Psoas muscle (tissue), 7 donors: ENCODE measurements at regions not wholly inside any gene's neighbourhood (a gene's known extent, or its start where the extent isn't known, plus 50 kb on each side); places are given as distances from the start of the nearest gene placed in this dataset.
A peak's percentile ranks its signal among the peaks of the same experiment; 100 is the strongest.

ENCODE experiments used
- ATAC-seq, 4 donors: fragments of 200-7000 bp; cut with Tn5 transposase; one replicate each; pipeline ENCODE4 v1.9.1; 2020; ENCODE audit warnings: moderate library complexity in 3 of 4, mild to moderate bottlenecking in 2 of 4
- DNase-seq, 2 donors: peaks; one replicate each; pipeline ENCODE4 v3.0.0-alpha.2; 2020
- H3K27ac ChIP-seq: fragments of 200-600 bp; one replicate; pipeline ENCODE4 v1.8.0; 2022
- H3K27me3 ChIP-seq, 3 donors: fragments of 200-600 bp in 1 of 3; one replicate each; pipeline versions ENCODE4 v1.6.1 to v1.8.0; 2013 to 2022; ENCODE audit warnings: low read length in 2 of 3, mild to moderate bottlenecking in 2 of 3, moderate library complexity in 1 of 3; ENCODE audit not compliant: insufficient read depth in 3 of 3
- H3K36me3 ChIP-seq, 2 donors: fragments of 200-600 bp in 1 of 2; one replicate each; pipeline versions ENCODE4 v1.6.1 to v1.8.0; 2013 to 2022; ENCODE audit warnings: low read depth in 1 of 2, mild to moderate bottlenecking in 1 of 2, moderate library complexity in 1 of 2; ENCODE audit not compliant: insufficient read depth in 1 of 2
- H3K4me1 ChIP-seq: fragments of 200-600 bp; one replicate; pipeline ENCODE4 v1.8.0; 2022
- H3K4me3 ChIP-seq: fragments of 200-600 bp; one replicate; pipeline ENCODE4 v1.8.0; 2022; ENCODE audit warnings: mild to moderate bottlenecking
- H3K9me3 ChIP-seq: fragments of 200-600 bp; one replicate; pipeline ENCODE4 v1.8.0; 2022
- WGBS, 3 donors: extraction: QIAGEN DNeasy Blood & Tissue Kit; methylation state at CpG; one replicate each; pipeline versions ENCODE4 v1.1.6 to v1.1.7; 2013; 5-methylcytosine and 5-hydroxymethylcytosine counted together
- intact Hi-C, 2 donors: fragments of 100-400 bp; cut with DNase I; formaldehyde crosslinking; loops; one replicate each; pipeline versions ENCODE4 v1.11.0 to v1.14.2; 2022
- TF ChIP-seq, protein P1 (sequence below): fragments of 200-600 bp; IDR thresholded peaks from one replicate; pipeline ENCODE4 v1.8.0; 2022; ENCODE audit warnings: antibody characterized with exemption
- donor health status: healthy with polysubstance abuse.
- donor health status: DM: no; HTN: no; CAD: no; lungs with moderate emphysema.
- donor health status: Bipolar disorder and iron deficiency.
- donor health status: healthy.
- donor health status: DM: yes; HTN: yes; CAD: no.
- donor health status: DM: no; HTN: no; CAD: no.
- donor health status: DM: yes; HTN: yes; CAD: no.

DNA sequence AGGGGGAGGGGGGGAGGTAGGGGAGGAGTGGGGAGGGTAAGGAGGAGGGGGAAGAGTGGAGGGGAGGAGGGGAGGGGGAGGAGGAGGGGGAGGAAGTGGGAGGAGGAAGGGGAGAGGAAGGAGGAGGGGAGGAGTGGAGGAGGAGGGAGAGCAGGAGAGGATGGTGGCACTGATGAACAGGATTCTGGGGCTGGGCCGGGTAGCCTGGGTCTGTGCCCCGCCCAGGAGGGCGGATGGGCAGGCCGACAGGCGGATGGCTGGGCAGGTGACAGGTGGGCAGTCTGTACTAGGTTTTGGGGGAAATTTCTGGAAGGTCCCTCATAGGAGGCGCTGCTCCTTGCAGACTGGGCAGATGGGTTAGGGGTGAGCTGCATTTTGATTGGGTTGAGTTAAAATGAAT is 66.0 kb upstream of the ADRA2C start:
- DNase-seq (peak in 1 of 2 donors; percentile 19), ATAC-seq (no peak)
- WGBS, 3 donors = 67 to 69% (median 68%) methylated on average over 6 of the region's 6 CpGs
- no peaks in the 10 kb centered on the region for H3K9me3 ChIP-seq
- TF ChIP-seq, protein P1, sequence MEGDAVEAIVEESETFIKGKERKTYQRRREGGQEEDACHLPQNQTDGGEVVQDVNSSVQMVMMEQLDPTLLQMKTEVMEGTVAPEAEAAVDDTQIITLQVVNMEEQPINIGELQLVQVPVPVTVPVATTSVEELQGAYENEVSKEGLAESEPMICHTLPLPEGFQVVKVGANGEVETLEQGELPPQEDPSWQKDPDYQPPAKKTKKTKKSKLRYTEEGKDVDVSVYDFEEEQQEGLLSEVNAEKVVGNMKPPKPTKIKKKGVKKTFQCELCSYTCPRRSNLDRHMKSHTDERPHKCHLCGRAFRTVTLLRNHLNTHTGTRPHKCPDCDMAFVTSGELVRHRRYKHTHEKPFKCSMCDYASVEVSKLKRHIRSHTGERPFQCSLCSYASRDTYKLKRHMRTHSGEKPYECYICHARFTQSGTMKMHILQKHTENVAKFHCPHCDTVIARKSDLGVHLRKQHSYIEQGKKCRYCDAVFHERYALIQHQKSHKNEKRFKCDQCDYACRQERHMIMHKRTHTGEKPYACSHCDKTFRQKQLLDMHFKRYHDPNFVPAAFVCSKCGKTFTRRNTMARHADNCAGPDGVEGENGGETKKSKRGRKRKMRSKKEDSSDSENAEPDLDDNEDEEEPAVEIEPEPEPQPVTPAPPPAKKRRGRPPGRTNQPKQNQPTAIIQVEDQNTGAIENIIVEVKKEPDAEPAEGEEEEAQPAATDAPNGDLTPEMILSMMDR = no peak
- H3K27ac ChIP-seq = no peak overlapping the region
- H3K4me3 ChIP-seq = no peak overlapping the region
- H3K27me3 ChIP-seq = peaks cover 0 to 51% (median 30%) of the 10 kb centered on the region in 3 donors
- H3K4me1 ChIP-seq = no peaks in the 10 kb centered on the region
- intact Hi-C loops = no loop called here
- H3K36me3 ChIP-seq = no peaks in the 10 kb centered on the region

DNA sequence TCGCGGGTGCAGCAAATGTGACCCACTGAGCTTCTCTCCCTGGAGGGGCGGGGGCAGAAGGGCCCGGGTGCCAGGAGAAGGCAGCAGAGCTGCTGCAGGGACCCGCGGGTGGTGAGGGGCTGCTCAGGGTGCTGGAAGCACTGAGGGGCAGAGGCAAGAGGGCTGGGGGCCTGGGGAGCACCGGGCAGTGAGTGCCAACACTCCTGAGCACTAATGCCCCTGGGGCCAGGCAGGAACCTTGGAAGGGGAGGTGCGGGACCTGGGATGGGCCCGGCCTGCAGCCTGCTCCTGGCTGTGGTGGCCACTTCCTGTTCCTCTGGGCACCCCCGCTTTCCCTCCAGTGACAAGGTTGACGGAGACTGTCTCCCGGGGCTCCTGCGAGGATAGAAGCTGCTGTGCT is 66.5 kb upstream of the ADRA2C start:
- Histone ChIP-seq H3K4me1 (no peaks in the 10 kb centered on the region), H3K27me3 (peaks cover 0 to 50% (median 29%) of the 10 kb centered on the region in 3 donors), H3K4me3 (no peak overlapping the region), H3K27ac (no peak overlapping the region), H3K36me3 (no peaks in the 10 kb centered on the region), H3K9me3 (no peaks in the 10 kb centered on the region)
- TF ChIP-seq, protein P1 = no peak
- no peak for ATAC-seq
- 75 to 84% (median 80%) methylated on average over 13 of the region's 13 CpGs for whole genome bisulfite sequencing, 3 donors
- intact Hi-C loops = no loop called here
- DNase-seq = peak in 1 of 2 donors; percentile 19

DNA sequence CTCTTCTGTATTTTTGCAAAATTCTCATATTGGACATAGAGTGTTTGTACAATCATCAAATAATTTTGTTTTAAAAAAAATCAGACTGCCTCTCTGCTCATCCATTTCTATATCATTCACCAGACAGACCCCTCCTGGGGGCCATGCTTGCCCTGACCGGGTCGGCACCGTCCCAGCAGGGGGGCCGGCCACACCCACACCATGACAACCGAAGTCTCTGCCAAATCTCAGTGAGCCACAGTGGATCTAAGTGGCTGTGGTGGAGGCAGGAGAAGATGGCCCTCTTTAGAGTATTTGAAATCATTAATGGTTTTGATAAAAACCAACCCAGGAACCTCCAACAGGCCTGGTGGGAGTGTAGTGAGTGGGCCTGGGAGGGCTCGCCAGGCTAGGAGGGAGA is 66.9 kb upstream of the ADRA2C start:
- intact Hi-C loops = no loop called here
- Histone ChIP-seq H3K36me3 (no peaks in the 10 kb centered on the region), H3K9me3 (no peaks in the 10 kb centered on the region), H3K27ac (no peak overlapping the region), H3K4me3 (no peak overlapping the region), H3K27me3 (peaks cover 0 to 45% (median 27%) of the 10 kb centered on the region in 3 donors), H3K4me1 (no peaks in the 10 kb centered on the region)
- peak in 1 of 2 donors; percentile 18 for DNase-seq
- ATAC-seq = no peak
- TF ChIP-seq, protein P1 = no peak
- WGBS, 3 donors = 54 to 69% (median 62%) methylated on average over 6 of the region's 6 CpGs

DNA sequence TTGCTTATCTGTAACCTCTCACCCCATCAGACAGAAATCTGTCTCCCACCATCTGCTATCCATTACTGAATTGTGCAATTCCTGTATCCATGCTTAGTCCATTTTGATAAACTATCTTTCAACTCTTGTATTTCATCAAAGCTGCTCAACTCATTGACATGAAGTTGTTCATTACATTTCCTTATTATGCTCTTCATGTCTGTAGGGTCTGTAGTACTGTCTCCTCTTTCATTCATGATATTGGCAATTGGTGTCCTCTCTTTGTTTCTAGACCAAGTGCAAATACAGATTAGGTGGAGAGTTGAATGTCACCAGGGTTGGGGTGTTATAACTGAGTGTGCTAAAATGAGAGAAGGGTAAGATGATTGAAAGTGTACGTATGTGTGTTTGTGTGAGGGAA is 69.2 kb upstream of the ADRA2C start:
- H3K4me1 ChIP-seq = no peaks in the 10 kb centered on the region
- no peaks in the 10 kb centered on the region for H3K9me3 ChIP-seq
- H3K4me3 ChIP-seq = no peak overlapping the region
- DNase-seq (no peak), ATAC-seq (no peak)
- H3K27me3 ChIP-seq = peaks cover 0 to 28% (median 20%) of the 10 kb centered on the region in 3 donors
- no peaks in the 10 kb centered on the region for H3K36me3 ChIP-seq
- H3K27ac ChIP-seq = no peak overlapping the region
- intact Hi-C loops = no loop called here
- WGBS, 3 donors = 90 to 95% (median 94%) methylated on average over 1 of the region's 1 CpG
- TF ChIP-seq, protein P1 = no peak

DNA sequence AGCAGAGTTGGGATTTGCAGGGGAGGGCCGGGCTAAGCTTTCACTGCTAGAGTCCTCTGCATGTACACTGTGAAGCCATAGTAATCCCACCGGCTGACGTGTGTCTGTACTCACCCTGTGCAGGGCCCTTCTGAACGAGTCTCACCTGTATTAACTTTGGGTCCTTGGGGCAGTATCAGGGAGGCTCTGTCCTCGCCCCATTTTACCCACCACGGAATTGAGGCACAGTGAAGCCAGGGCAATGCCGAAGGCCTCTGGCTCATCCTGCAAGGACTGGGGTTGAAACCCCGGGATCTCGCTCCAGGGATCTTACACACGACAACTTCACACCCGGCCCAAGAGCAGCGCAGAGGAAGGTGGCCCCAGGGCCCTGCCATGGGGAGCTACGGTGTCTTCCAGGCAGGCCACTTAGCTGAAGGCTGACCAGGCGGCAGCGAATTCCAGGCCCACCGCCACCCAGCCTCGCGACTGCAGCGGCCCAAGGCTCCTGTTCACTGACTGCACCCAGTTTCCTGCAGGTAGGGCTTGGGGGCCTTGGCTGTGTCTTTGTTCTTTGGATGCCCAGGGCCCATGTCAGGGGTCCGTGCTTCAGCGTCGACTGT is 75.5 kb upstream of the ADRA2C start:
- Histone ChIP-seq H3K27ac (no peak overlapping the region), H3K27me3 (peaks cover 0 to 8% (median 0%) of the 10 kb centered on the region in 3 donors), H3K4me3 (no peak overlapping the region), H3K36me3 (no peaks in the 10 kb centered on the region), H3K4me1 (no peaks in the 10 kb centered on the region), H3K9me3 (no peaks in the 10 kb centered on the region)
- no peak for ATAC-seq
- WGBS, 3 donors = 86 to 91% (median 89%) methylated on average over 22 of the region's 22 CpGs
- DNase-seq = peak in 1 of 2 donors; percentile 25
- intact Hi-C loops = no loop called here
- TF ChIP-seq, protein P1 = no peak
